OCI-LY7 (cell line): ENCODE measurements at regions not wholly inside any gene's neighbourhood (a gene's known extent, or its start where the extent isn't known, plus 50 kb on each side); places are given as distances from the start of the nearest gene placed in this dataset.

Source experiments
- CTCF ChIP-seq: fragments of 200-600 bp; sonication (generic); conservative IDR thresholded peaks from 2 replicates; pipeline ENCODE4 v1.5.1; 2014; ENCODE audit warnings: mild to moderate bottlenecking, antibody characterized with exemption, low read length, moderate library complexity, mixed read lengths
- EZH2phosphoT487 ChIP-seq: fragments of 200-600 bp; sonication (generic); IDR thresholded peaks from 2 replicates; pipeline ENCODE4 v1.6.1; 2018; ENCODE audit warnings: low read depth, borderline replicate concordance, mild to moderate bottlenecking, mixed run types, antibody characterized with exemption, low read length, moderate library complexity, mixed read lengths

GRCh38 chr10:60705376-60705775 lies 72.9 kb upstream of the CDK1 start:
- TF ChIP-seq CTCF, result no peak
- TF ChIP-seq EZH2phosphoT487, result no peak
